Limb (tissue), 2 donors: ENCODE measurements at regions not wholly inside any gene's neighbourhood (a gene's known extent, or its start where the extent isn't known, plus 50 kb on each side); places are given as distances from the start of the nearest gene placed in this dataset.

Experiments used
- DNase-seq, 2 donors: peaks; one replicate each; pipeline ENCODE4 v3.0.0-alpha.2; 2016; ENCODE audit errors: extremely low spot score in 2 of 2

DNA sequence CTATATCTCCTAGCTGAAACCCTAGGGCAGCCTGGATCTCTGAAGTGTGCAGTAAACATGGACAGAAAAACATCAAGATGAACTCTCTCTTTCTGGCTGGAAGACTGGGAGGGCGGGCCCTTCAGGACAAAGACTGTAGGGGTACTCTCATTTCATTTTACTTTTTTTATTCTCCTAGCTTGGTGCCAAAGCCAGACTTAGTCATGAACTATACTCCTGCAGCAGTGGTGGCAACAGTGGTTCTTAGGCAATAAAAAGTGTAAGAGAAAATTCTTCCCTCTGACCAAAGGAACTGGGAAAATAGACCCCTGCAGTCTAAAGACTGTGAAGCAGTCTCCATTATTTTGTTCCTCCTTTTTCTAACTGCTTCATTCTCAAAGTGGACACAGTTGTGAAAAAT, 213.8 kb upstream of the JUN start:
- no peak for DNase-seq

DNA sequence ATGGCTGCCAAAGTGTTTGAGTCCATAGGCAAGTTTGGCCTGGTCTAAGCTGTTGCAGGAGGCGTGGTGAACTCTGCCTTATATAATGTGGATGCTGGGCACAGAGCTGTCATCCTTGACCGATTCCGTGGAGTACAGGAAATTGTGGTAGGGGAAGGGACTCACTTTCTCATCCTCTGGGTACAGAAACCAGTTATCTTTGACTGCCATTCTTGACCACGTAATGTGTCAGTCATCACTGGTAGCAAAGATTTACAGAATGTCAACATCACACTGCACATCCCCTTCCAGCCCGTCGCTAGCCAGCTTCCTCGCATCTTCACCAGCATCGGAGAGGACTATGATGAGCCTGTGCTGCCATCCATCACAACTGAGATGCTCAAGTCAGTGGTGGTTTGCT, 215.8 kb upstream of the JUN start:
- no peak for DNase-seq

DNA sequence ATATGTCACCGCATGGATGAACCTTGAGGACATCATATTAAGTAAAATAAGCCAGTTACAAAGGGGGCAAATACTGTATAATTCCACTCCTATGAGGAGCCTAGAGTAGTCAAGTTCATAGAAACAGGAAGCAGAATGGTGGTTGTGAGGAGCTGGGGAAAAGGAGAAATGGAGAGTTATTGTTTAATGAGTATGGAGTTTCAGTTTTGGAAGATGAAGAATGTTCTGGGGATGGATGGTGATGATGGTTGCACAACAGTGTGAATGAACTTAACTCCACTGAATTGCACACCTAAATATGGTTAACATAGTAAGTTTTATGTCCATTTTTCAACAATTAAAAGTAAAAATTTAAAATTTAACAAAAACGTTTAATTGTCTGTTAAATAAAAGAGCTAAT, 220.9 kb upstream of the JUN start:
- no peak for DNase-seq

- DNase-seq: no peak
Observed at GRCh38 chr1:59005491-59006288, 221.8 kb upstream of the JUN start.

- no peak for DNase-seq
Observed at GRCh38 chr1:59006289-59006658, 222.4 kb upstream of the JUN start.

- peak in 1 of 2 donors; percentile 3 for DNase-seq
Observed at GRCh38 chr1:59006932-59007331, 223.1 kb upstream of the JUN start.

- DNase-seq: no peak
Observed at GRCh38 chr1:59007429-59007819, 223.6 kb upstream of the JUN start.

DNA sequence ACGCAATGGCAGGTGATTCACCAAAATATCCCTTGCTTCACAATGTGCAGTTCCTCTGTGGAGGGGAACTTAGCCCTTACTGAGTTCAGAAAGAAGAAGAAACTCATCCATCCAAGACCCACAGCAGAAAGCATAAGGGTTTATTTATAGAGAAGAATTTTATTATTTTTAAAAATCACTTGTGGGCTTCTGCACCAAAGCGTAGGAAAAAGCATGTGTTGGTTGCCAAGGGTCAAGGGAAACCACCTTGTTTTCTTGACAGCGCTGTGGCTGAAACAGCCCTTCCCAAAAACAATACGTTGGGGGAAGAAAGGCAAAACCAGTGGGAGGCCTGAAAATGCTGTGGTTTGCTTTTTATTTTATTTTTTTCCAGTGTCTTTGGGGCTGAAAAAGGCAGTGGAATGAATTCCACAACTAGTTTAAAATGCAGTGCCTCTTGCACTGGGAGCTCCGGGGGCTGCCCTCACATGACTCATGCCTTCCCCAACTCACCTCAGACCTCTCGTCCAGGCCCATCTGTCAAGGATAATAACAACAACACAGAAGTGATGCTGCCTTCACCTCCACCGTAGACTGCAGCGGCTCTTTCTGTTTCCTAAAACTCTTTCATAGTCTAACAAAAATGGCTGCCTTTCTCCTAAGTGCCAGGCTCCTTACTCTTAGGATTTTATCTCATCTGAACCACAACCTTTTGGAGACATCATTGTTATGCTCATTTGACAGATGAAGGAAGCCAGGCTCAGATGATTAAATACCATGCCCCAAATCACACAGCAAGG, 224.2 kb upstream of the JUN start:
- no peak for DNase-seq

DNA sequence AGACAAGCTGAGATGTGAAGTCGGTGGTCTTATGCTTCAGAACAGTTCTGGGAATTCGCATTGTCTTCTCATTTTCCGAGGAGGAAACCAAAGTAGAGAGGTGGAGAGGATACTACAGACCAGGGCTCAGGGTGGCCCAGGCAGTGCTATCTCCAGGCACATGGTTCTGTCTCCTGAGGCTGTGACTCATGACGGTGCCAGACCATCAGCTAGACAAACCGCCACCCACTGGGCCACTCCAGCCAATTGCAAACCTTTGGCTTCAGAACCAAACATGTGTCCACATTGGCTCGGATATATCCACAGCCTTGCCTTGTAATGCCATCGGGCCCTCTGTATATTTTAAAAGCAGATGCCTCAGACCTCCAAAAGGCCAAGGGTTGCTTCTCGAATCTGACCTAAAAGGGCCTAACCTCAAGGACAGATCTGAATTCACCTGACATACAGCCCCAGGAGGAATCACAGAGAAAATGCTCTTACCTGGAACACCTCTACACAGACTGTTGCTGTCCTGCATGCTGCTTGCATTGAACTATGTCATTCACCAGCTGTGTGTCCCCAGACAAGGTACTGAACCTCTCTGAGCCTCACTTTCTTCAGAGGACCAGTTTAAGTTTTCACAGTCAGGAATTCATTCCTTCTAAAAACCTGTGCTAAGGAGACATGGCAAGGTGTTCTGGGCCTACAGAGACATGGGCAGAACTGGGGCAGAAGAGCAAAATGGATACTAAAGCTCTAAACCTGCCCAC, 224.9 kb upstream of the JUN start:
- no peak for DNase-seq

DNA sequence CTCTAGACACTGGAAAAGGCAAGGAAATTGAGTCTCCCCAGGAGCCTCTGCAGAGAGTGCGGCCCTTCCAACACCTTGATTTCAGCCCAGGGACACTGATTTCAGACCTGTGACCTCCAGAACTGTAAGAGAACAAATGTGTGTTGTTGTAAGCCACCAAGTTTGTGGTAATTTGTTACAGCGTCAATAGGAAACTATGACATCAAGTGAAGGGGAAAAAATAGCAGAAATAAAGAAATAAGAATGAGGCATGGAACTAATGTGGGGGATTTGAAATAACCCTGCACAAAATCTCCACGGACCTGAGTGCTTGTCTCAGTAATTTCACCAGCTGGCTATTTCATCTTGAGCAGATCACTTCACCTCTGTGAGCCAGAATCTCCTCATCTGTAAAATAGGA, 227.8 kb upstream of the JUN start:
- no peak for DNase-seq

DNA sequence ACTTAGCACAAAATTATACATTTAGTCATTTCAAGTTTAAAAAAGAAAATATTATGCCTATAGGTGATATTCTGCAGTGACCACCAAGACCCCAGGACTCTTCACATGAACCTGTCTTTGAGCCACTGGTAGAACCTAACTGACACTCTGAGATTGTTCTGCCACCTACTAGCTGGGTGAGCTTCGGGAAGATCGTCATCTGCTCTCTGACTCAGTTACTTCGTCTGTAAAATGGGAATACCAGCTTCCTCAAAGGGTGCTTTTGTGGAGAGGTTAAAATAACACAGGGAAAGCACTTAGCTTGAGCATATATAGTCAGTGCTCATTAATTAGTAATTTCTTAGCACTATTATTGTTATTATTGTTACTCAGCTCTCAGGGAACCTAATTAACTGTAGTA, 228.5 kb upstream of the JUN start:
- no peak for DNase-seq

GRCh38 chr1:59013276-59013927, 229.6 kb upstream of the JUN start:
- DNase-seq: peak; percentile 50 to 51

GRCh38 chr1:59013928-59014279, 230.1 kb upstream of the JUN start:
- DNase-seq: no peak

- DNase-seq: no peak
Observed at GRCh38 chr1:59014827-59015226, 231.0 kb upstream of the JUN start.

- DNase-seq: no peak
Observed at GRCh38 chr1:59015708-59016107, 231.9 kb upstream of the JUN start.

DNA sequence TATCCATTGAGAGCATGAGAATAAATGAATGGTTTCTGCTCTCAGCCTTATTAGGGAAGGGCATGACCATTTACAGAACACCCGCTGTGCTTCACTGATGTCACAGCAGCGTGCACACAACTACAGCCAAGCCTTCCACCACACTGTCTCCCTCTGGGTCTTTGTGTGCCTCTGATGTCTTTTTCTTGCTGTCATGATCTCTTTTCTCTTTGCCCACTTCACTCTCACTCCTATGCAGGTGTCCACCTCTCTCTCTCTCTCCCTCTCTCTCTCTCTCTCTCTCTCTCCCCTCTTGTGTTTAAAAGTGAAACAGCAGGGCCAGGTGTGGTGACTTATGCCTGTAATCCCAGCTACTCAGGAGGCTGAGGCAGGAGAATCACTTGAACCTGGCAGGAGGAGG, 232.5 kb upstream of the JUN start:
- DNase-seq: no peak

GRCh38 chr1:59017501-59018231, 233.8 kb upstream of the JUN start:
- no peak for DNase-seq

DNA sequence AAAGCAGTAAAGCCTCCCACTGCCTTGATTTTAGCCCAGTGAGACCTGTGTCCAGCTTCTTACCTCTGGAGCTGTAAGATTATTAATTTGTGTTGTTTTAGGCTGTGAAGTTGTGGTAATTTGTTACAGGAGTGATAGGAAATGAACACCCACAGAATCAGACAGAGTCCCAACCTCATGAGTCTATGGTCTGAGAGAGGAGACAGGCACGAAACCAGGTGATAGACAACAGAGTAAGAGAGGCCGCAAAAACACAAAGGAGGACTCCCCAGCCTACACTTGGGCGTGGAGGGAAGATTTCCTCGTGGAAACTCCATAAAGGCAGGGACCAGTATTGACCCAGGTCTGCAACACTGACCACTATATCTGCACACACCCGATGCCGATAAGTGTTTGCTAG, 234.6 kb upstream of the JUN start:
- no peak for DNase-seq

- no peak for DNase-seq
Observed at GRCh38 chr1:59018860-59019259, 235.0 kb upstream of the JUN start.

DNA sequence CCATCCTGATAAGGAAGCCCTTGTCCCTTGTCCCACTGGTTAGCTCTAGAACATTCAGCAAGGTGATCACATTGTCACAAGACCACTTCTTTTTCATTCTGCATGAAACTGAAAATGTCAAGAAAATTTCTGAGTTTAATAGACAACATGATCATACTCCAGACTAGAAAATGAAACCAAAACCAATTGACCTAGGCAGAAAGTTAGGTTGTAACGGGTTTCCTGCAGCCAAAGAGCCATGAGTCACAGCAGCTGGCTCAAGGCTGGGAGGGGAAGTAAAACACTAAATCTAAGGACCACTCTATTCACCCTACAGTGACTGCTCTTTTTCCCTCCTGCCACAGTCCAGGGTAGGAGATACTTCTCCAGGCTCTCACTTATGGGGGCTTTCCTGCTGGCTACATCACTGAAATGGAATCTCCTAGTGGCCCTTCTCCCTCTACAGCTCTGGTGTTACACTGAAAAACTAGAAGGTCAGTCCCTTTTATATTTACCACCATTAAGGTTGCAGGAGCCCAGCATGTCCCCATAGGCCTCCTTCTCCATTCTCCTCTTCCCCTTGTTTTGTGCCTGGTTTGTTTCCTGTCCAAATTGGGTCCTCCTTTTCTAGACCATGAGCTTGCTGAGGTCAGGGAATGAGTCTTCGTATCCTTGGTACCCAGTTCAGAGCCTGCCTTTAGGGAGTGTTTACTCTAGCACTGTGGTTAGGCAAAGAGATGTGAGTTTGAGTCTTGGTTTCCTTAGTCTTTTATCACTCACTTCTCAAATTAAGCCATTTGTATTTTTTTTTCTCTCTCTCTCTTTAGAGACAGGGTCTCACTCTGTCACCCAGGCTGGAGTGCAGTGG, 236.5 kb upstream of the JUN start:
- DNase-seq: no peak
